K562 (cell line): ENCODE measurements at regions not wholly inside any gene's neighbourhood (a gene's known extent, or its start where the extent isn't known, plus 50 kb on each side); places are given as distances from the start of the nearest gene placed in this dataset.

Experiments
- ATAC-seq: fragments of 200-7000 bp; cut with Tn5 transposase; 3 replicates; pipeline ENCODE4 v1.9.1; 2020; ENCODE audit warnings: moderate library complexity
- BruUV-seq: library from RNA; stranded (reverse); fragments of 400-500 nt; replicated peaks from 2 replicates; lab custom pipeline; 2021; lab: Mats Ljungman, UMichigan
- CTCF ChIA-PET: fragments of 300-600 bp; formaldehyde crosslinking; extraction: SDS; loops from one replicate; lab custom pipeline; 2021; ENCODE audit warnings: low intra/inter-chr PET ratio; lab: Yijun Ruan, JAX
- POLR2A ChIA-PET: fragments of 300-600, 350-650 bp; sonication (Branson Sonifier 250); formaldehyde crosslinking; extraction: SDS; loops from one replicate; lab custom pipeline; 2021; ENCODE audit warnings: antibody characterized with exemption, inconsistent platforms; lab: Yijun Ruan, JAX
- DNase-seq, 4 experiments: peaks; one replicate each; pipeline versions ENCODE4 v3.0.0 to v3.0.0-alpha.2; 2011 to 2018; ENCODE audit warnings: low spot score in 3 of 4, mixed read lengths in 3 of 4; ENCODE audit errors: extremely low read depth in 1 of 4
- FAIRE-seq: peaks from 2 replicates; lab custom pipeline; 2011; peaks lifted over from hg19 to GRCh38; lab: Jason Lieb, UNC
- H2AFZ ChIP-seq: 2 replicates; pipeline ENCODE4 v1.6.0; 2011; ENCODE audit warnings: low read depth, low read length, control low read depth, inconsistent platforms
- H3K27ac ChIP-seq: fragments of 200-600 bp; 3 replicates; pipeline ENCODE4 v1.8.0; 2011; ENCODE audit warnings: low read depth, mild to moderate bottlenecking, control low read depth, inconsistent platforms, low read length, moderate library complexity, mixed read lengths; ENCODE audit errors: extremely low read depth
- H3K27me3 ChIP-seq, 2 experiments: fragments of 300-600 bp in 1 of 2; 2 replicates in 1 of 2; 3 replicates in 1 of 2; pipeline versions ENCODE4 v1.6.0 to v1.8.0; 2011; ENCODE audit warnings: inconsistent platforms in 2 of 2, low read length in 2 of 2, mild to moderate bottlenecking in 1 of 2, mixed read lengths in 1 of 2, moderate library complexity in 1 of 2; ENCODE audit not compliant: control insufficient read depth in 2 of 2, insufficient read depth in 2 of 2
- H3K36me3 ChIP-seq: fragments of 300-600 bp; 3 replicates; pipeline ENCODE4 v1.8.0; 2011; ENCODE audit warnings: mild to moderate bottlenecking, low read length, inconsistent platforms; ENCODE audit not compliant: control insufficient read depth, insufficient read depth
- H3K4me1 ChIP-seq, 2 experiments: fragments of 200-600 bp in 1 of 2; replicated peaks in 1 of 2; 2 replicates in 1 of 2; 3 replicates in 1 of 2; pipeline versions ENCODE4 v1.5.1 to v1.8.0; 2011; ENCODE audit warnings: inconsistent platforms in 2 of 2, low read length in 2 of 2, mild to moderate bottlenecking in 1 of 2, mixed read lengths in 1 of 2, moderate library complexity in 1 of 2; ENCODE audit not compliant: control insufficient read depth in 2 of 2, insufficient read depth in 2 of 2
- H3K4me2 ChIP-seq: 2 replicates; pipeline ENCODE4 v1.6.1; 2011; ENCODE audit warnings: low read length, control low read depth, inconsistent platforms, mixed read lengths; ENCODE audit not compliant: insufficient read depth
- H3K4me3 ChIP-seq: fragments of 200-600 bp; sonication (generic), shearing (Covaris generic); 2 replicates; pipeline ENCODE4 v1.5.1; 2016; ENCODE audit warnings: control low read depth, inconsistent platforms
- H3K79me2 ChIP-seq: fragments of 200-600 bp; 3 replicates; pipeline ENCODE4 v1.8.0; 2011; ENCODE audit warnings: low read length, inconsistent platforms; ENCODE audit not compliant: control insufficient read depth, insufficient read depth
- H3K9ac ChIP-seq, 2 experiments: 2 replicates each; pipeline versions ENCODE4 v1.6.0 to v1.6.1; 2011; ENCODE audit warnings: low read depth in 2 of 2, low read length in 2 of 2, control low read depth in 1 of 2, inconsistent platforms in 1 of 2, mild to moderate bottlenecking in 1 of 2, mixed read lengths in 1 of 2; ENCODE audit not compliant: insufficient read depth in 1 of 2
- H3K9me1 ChIP-seq: one replicate; pipeline ENCODE4 v1.6.0; 2011; ENCODE audit warnings: inconsistent platforms, mild to moderate bottlenecking, low read length, moderate library complexity; ENCODE audit not compliant: control insufficient read depth, insufficient read depth
- H3K9me3 ChIP-seq: replicated peaks from 2 replicates; pipeline ENCODE4 v1.5.1; 2011; ENCODE audit warnings: low read depth, low read length, inconsistent platforms; ENCODE audit not compliant: control insufficient read depth, insufficient read depth
- H4K20me1 ChIP-seq: replicated peaks from 2 replicates; pipeline ENCODE4 v1.6.1; 2011; ENCODE audit warnings: low read length, inconsistent platforms, mixed read lengths; ENCODE audit not compliant: control insufficient read depth, insufficient read depth
- BMI1 ChIP-seq: fragments of 150-350 bp; IDR thresholded peaks from 2 replicates; pipeline ENCODE4 v1.6.1; 2014; ENCODE audit warnings: low read length
- CBFA2T3 ChIP-seq: fragments of 450-650 bp; IDR thresholded peaks from 2 replicates; pipeline ENCODE4 v1.6.1; 2017
- DLX4 ChIP-seq: fragments of 250-450 bp; sonication (Bioruptor Pico); IDR thresholded peaks from 2 replicates; pipeline ENCODE4 v1.6.1; 2021; ENCODE audit warnings: mild to moderate bottlenecking
- DNMT1 ChIP-seq: fragments of 450-650 bp; IDR thresholded peaks from 2 replicates; pipeline ENCODE4 v1.6.1; 2016; ENCODE audit warnings: antibody characterized with exemption, mild to moderate bottlenecking
- ERF ChIP-seq: fragments of 450-650 bp; formaldehyde crosslinking; IDR thresholded peaks from 2 replicates; pipeline ENCODE4 v1.4.0; 2020; ENCODE audit warnings: mild to moderate bottlenecking, mixed read lengths
- GABPB2 ChIP-seq: fragments of 250-450 bp; sonication (Bioruptor Pico); conservative IDR thresholded peaks from 2 replicates; pipeline ENCODE4 v1.5.1; 2021; ENCODE audit warnings: mild to moderate bottlenecking
- GTF2A2 ChIP-seq: IDR thresholded peaks from 2 replicates; pipeline ENCODE4 v1.6.1; 2016; ENCODE audit warnings: mild to moderate bottlenecking, missing genetic modification characterization, missing compliant biosample characterization
- JUNB ChIP-seq: fragments of 450-650 bp; formaldehyde crosslinking; conservative IDR thresholded peaks from 2 replicates; pipeline ENCODE4 v1.4.0; 2020; ENCODE audit warnings: mild to moderate bottlenecking
- LEF1 ChIP-seq: fragments of 450-650 bp; IDR thresholded peaks from 2 replicates; pipeline ENCODE4 v1.6.1; 2016; ENCODE audit warnings: mild to moderate bottlenecking
- MYNN ChIP-seq, 2 experiments: sonication (generic); formaldehyde crosslinking in 1 of 2; IDR thresholded peaks; 2 replicates each; pipeline versions ENCODE4 v1.5.0 to v1.6.1; 2016 to 2020; ENCODE audit warnings: antibody characterized with exemption in 1 of 2, missing genetic modification reagents in 1 of 2
- RBM14 ChIP-seq: fragments of 200-400 bp; formaldehyde crosslinking; IDR thresholded peaks from 2 replicates; pipeline ENCODE4 v1.6.1; 2018; ENCODE audit warnings: low read depth, mild to moderate bottlenecking, low read length, moderate library complexity, borderline replicate concordance; ENCODE audit not compliant: insufficient read depth
- SRSF7 ChIP-seq: fragments of 200-400 bp; formaldehyde crosslinking; optimal IDR thresholded peaks from 2 replicates; pipeline ENCODE3; 2017; ENCODE audit warnings: mild to moderate bottlenecking, low read depth, low read length
- ZMIZ1 ChIP-seq, 2 experiments: fragments of 150-350 bp in 1 of 2; IDR thresholded peaks; 2 replicates each; pipeline ENCODE4 v1.6.1; 2012 to 2016; ENCODE audit warnings: low read depth in 2 of 2, low read length in 2 of 2, mild to moderate bottlenecking in 1 of 2, moderate library complexity in 1 of 2
- ZNF24 ChIP-seq: fragments of 450-650 bp; IDR thresholded peaks from 2 replicates; pipeline ENCODE4 v1.6.1; 2016
- ZNF511 ChIP-seq: sonication (generic); formaldehyde crosslinking; IDR thresholded peaks from 2 replicates; pipeline ENCODE4 v1.8.0; 2022; ENCODE audit warnings: mild to moderate bottlenecking, missing genetic modification reagents
- ZNF668 ChIP-seq: fragments of 250-450 bp; sonication (Bioruptor Pico); IDR thresholded peaks from 2 replicates; pipeline ENCODE4 v1.8.0; 2022; ENCODE audit warnings: mild to moderate bottlenecking, inconsistent platforms
- ZNF780A ChIP-seq: fragments of 250-450 bp; sonication (Bioruptor Pico); IDR thresholded peaks from 2 replicates; pipeline ENCODE4 v1.5.0; 2021; ENCODE audit warnings: mild to moderate bottlenecking
- WGBS: fragments of 100-300 bp; shearing (Covaris generic); methylation state at CpG from one replicate; pipeline ENCODE4 v1.1.6; 2016; ENCODE audit warnings: low coverage, mixed read lengths; ENCODE audit not compliant: insufficient coverage; ENCODE audit errors: missing lambda C conversion rate; 5-methylcytosine and 5-hydroxymethylcytosine counted together
- in situ Hi-C: fragments of 300-500 bp; cut with MboI; formaldehyde crosslinking; loops from 4 replicates; pipeline ENCODE4 v1.15.0; 2018; ENCODE audit warnings: inconsistent platforms, mixed read lengths
- intact Hi-C: fragments of 100-400 bp; cut with micrococcal nuclease; formaldehyde crosslinking; loops from 2 replicates; pipeline ENCODE4 v1.14.2; 2022

GRCh38 chr16:64882078-64882784 lies 239.6 kb downstream of the CDH11 start (continued):
- no peak for TF ChIP-seq ZMIZ1 (IDR thresholded peaks at IDR 0.05; ENCODE audit: low read depth in 2 of 2, low read length in 2 of 2)
- no peak for TF ChIP-seq DLX4
- no peak for TF ChIP-seq MYNN (IDR thresholded peaks at IDR 0.05)
- TF ChIP-seq MYNN (CRISPR knock-in tag; IDR thresholded peaks at IDR 0.05): no peak

GRCh38 chr16:64880994-64881393 lies 240.9 kb downstream of the CDH11 start:
- no TSS peak for BruUV-seq
- intact Hi-C loops (no loop called here), in situ Hi-C loops (no loop called here)
- Histone ChIP-seq H2AFZ (no peak overlapping the region), H3K4me1 (no peaks in the 10 kb centered on the region), H3K9me3 (no peaks in the 10 kb centered on the region), H3K9me1 (no peaks in the 10 kb centered on the region), H3K4me3 (no peak overlapping the region), H3K27ac (no peak overlapping the region), H3K4me2 (no peak overlapping the region), H3K36me3 (no peaks in the 10 kb centered on the region), H3K79me2 (no peaks in the 10 kb centered on the region), H3K9ac (no peak overlapping the region), H4K20me1 (no peaks in the 10 kb centered on the region), H3K27me3 (no peaks in the 10 kb centered on the region)
- TF ChIP-seq BMI1 (no peak), DNMT1 (no peak), JUNB (CRISPR knock-in tag) (no peak), ZNF780A (CRISPR knock-in tag) (no peak), ZNF668 (CRISPR knock-in tag) (no peak), LEF1 (no peak), GTF2A2 (tag) (no peak), CBFA2T3 (no peak), SRSF7 (no peak), ZNF511 (CRISPR knock-in tag) (no peak), ERF (CRISPR knock-in tag) (no peak), GABPB2 (CRISPR knock-in tag) (no peak), RBM14 (no peak), ZNF24 (no peak)
- CTCF ChIA-PET: no interaction called here
- POLR2A ChIA-PET: no interaction called here
- FAIRE-seq: no peak
- no peak for ATAC-seq
- no peak for DNase-seq
- 0% methylated on average over 1 of the region's 2 CpGs for WGBS
